Bronchial epithelial cell (primary cell): ENCODE measurements at regions not wholly inside any gene's neighbourhood (a gene's known extent, or its start where the extent isn't known, plus 50 kb on each side); places are given as distances from the start of the nearest gene placed in this dataset.

ENCODE experiments used
- DNase-seq: peaks from one replicate; pipeline ENCODE4 v3.0.0-alpha.2; 2010; ENCODE audit warnings: low read depth
- FAIRE-seq: peaks from 2 replicates; lab custom pipeline; 2011; peaks lifted over from hg19 to GRCh38; lab: Jason Lieb, UNC
- H3K27me3 ChIP-seq: 2 replicates; pipeline ENCODE4 v1.5.1; 2011; ENCODE audit warnings: low read length; ENCODE audit not compliant: control insufficient read depth, insufficient read depth
- H3K36me3 ChIP-seq: 2 replicates; pipeline ENCODE4 v1.5.1; 2011; ENCODE audit warnings: low read length; ENCODE audit not compliant: control insufficient read depth, insufficient read depth
- H3K4me3 ChIP-seq: 2 replicates; pipeline ENCODE4 v1.5.1; 2011; ENCODE audit warnings: mild to moderate bottlenecking, low read depth, low read length, control low read depth
- CTCF ChIP-seq: IDR thresholded peaks from 2 replicates; pipeline ENCODE4 v1.5.1; 2011; ENCODE audit warnings: mild to moderate bottlenecking, moderate library complexity, low read length, control low read depth, inconsistent platforms; ENCODE audit not compliant: insufficient read depth, severe bottlenecking

- Histone ChIP-seq H3K4me3 (no peak overlapping the region), H3K36me3 (no peaks in the 10 kb centered on the region), H3K27me3 (no peaks in the 10 kb centered on the region)
- no peak for FAIRE-seq
- no peak for TF ChIP-seq CTCF
- DNase-seq = no peak
These were observed 105.8 kb upstream of the PMFBP1 start for GRCh38 chr16:72277749-72278148.

DNA sequence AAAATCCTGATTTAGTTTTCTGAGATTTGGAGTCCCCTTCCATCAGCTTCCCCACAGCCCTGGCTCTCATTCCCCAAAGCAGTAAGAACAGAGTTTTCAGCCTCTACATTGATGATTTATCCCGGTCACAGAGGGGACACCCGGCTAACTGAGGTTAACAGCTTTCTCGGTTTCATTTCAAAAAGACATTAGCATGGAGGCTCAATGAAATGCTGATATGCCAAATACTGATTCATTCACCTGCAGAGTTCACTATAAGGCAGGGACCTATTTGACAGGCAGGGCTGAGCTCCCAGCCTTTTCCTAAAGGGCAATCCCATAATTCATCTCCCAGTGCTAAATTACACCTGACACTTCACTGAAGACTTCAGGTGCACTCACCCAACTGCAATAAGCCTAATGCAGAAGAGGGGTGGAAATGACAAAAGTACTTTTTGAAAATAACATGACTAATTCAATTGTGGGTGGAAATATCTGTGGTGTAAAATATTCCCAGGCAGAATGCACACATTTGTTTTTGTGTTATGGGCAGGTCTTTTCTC, 99.8 kb upstream of the PMFBP1 start:
- FAIRE-seq (no peak), DNase-seq (no peak)
- no peak for TF ChIP-seq CTCF
- no peaks in the 10 kb centered on the region for H3K36me3 ChIP-seq
- H3K27me3 ChIP-seq = no peaks in the 10 kb centered on the region
- H3K4me3 ChIP-seq = no peak overlapping the region

- H3K4me3 ChIP-seq = no peak overlapping the region
- FAIRE-seq (no peak), DNase-seq (no peak)
- no peak for TF ChIP-seq CTCF
- no peaks in the 10 kb centered on the region for H3K27me3 ChIP-seq
- H3K36me3 ChIP-seq = no peaks in the 10 kb centered on the region
These were observed 98.6 kb upstream of the PMFBP1 start for GRCh38 chr16:72270531-72270930.

DNA sequence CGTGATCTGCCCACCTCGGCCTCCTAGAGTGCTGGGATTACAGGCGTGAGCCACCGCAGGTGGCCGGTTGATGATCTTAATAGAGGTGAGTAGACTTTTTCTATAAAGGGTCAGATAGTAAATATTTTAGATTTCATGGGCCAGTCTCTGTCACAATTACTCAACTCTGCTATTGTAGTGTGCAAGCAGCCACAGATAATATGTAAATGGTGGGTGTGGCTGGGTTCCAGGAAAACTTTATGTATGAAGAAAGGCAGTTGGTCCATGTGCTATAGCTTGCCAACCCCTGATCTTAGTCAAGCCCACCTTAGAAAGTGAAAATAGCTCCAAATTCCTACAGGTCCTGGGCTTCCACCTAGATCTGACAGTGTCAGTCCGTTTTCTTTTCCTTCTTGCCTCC, 94.9 kb upstream of the PMFBP1 start:
- no peaks in the 10 kb centered on the region for H3K36me3 ChIP-seq
- FAIRE-seq = no peak
- TF ChIP-seq CTCF = no peak
- DNase-seq = no peak
- H3K27me3 ChIP-seq = no peaks in the 10 kb centered on the region
- H3K4me3 ChIP-seq = no peak overlapping the region

GRCh38 chr16:72264771-72265170, 92.8 kb upstream of the PMFBP1 start:
- no peak for DNase-seq
- Histone ChIP-seq H3K4me3 (no peak overlapping the region), H3K27me3 (no peaks in the 10 kb centered on the region), H3K36me3 (no peaks in the 10 kb centered on the region)
- TF ChIP-seq CTCF = no peak
- FAIRE-seq = no peak

DNA sequence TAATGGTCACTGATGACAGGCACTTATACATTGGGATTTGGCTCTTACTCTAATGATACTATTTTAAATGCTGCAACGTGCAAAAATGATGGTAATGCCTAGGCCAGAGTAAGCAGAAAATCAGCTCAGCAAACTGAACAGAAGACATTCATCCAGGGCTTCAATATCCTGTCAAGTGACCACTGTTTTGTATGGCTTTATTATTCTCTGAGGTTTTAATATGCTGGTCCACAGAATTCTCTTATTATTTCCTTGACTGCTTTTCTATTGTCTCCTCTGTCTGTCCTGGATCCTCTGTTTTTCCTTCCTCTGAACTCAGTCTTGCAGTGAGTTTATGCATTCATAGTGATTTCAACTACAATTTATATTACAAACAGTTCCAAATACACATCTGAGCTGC, 90.8 kb upstream of the PMFBP1 start:
- no peak for FAIRE-seq
- Histone ChIP-seq H3K4me3 (no peak overlapping the region), H3K27me3 (no peaks in the 10 kb centered on the region), H3K36me3 (no peaks in the 10 kb centered on the region)
- DNase-seq = no peak
- TF ChIP-seq CTCF = no peak
